ENCODE measurements at regions not wholly inside any gene's neighbourhood (a gene's known extent, or its start where the extent isn't known, plus 50 kb on each side); places are given as distances from the start of the nearest gene placed in this dataset.

DNA sequence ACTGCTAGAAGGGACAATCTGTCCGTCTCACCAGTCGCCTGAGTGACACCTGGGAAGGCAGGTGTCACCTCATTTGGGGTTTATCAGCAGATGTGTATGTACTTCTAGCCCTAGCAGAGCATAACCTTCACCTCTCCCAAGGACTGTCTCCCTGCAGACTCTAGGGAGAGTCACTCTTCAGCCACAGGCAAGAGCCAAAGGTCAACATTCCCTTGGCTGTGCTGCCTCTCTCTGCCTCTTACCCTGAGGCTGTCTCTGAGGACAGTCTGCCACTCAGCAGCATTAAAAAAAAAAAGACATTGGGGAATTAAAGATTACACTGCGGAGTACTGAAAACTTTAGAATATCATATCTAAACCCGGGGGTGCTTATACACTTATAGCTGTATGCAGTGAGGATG lies 377.7 kb upstream of the FZD8 start:
- Histone ChIP-seq H3K4me2 (ENCODE audit: low read length) (no peak overlapping the region), H3K9me3 (ENCODE audit: insufficient read depth, low read depth, low read length) (no peaks in the 10 kb centered on the region), H4K20me1 (ENCODE audit: insufficient read depth, low read length) (no peaks in the 10 kb centered on the region), H3K9ac (ENCODE audit: low read length) (no peak overlapping the region), H3K27me3 (ENCODE audit: insufficient read depth, low read length) (no peaks in the 10 kb centered on the region), H3K36me3 (ENCODE audit: insufficient read depth, low read length) (no peaks in the 10 kb centered on the region), H3K4me3 (ENCODE audit: insufficient read depth, low read depth, low read length) (no peak overlapping the region), H2AFZ (ENCODE audit: low read depth, low read length) (no peak overlapping the region), H3K27ac (ENCODE audit: low read depth, low read length) (no peak overlapping the region), H3K79me2 (ENCODE audit: insufficient read depth, low read length) (no peaks in the 10 kb centered on the region), H3K4me1 (ENCODE audit: insufficient read depth, low read length) (no peaks in the 10 kb centered on the region)
- Mint-ChIP-seq H3K4me3 (ENCODE audit: unreplicated experiment) (no peak overlapping the region), H3K27me3 (ENCODE audit: low read depth, unreplicated experiment) (no peaks in the 10 kb centered on the region), H3K4me1 (ENCODE audit: low read depth, unreplicated experiment) (peaks cover 17% of the 10 kb centered on the region), H3K36me3 (ENCODE audit: low read depth, unreplicated experiment) (no peaks in the 10 kb centered on the region), H3K27ac (ENCODE audit: unreplicated experiment) (no peak overlapping the region), H3K9me3 (ENCODE audit: unreplicated experiment) (peaks cover 2% of the 10 kb centered on the region)
- TF ChIP-seq EZH2 (IDR thresholded peaks at IDR 0.05; ENCODE audit: insufficient read depth, low read length), result no peak
- TF ChIP-seq, protein P1, sequence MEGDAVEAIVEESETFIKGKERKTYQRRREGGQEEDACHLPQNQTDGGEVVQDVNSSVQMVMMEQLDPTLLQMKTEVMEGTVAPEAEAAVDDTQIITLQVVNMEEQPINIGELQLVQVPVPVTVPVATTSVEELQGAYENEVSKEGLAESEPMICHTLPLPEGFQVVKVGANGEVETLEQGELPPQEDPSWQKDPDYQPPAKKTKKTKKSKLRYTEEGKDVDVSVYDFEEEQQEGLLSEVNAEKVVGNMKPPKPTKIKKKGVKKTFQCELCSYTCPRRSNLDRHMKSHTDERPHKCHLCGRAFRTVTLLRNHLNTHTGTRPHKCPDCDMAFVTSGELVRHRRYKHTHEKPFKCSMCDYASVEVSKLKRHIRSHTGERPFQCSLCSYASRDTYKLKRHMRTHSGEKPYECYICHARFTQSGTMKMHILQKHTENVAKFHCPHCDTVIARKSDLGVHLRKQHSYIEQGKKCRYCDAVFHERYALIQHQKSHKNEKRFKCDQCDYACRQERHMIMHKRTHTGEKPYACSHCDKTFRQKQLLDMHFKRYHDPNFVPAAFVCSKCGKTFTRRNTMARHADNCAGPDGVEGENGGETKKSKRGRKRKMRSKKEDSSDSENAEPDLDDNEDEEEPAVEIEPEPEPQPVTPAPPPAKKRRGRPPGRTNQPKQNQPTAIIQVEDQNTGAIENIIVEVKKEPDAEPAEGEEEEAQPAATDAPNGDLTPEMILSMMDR (IDR thresholded peaks at IDR 0.05; ENCODE audit: insufficient read depth, low read depth, low read length), result no peak
- FAIRE-seq (no peak), DNase-seq (ENCODE audit: low read depth) (no peak)

DNA sequence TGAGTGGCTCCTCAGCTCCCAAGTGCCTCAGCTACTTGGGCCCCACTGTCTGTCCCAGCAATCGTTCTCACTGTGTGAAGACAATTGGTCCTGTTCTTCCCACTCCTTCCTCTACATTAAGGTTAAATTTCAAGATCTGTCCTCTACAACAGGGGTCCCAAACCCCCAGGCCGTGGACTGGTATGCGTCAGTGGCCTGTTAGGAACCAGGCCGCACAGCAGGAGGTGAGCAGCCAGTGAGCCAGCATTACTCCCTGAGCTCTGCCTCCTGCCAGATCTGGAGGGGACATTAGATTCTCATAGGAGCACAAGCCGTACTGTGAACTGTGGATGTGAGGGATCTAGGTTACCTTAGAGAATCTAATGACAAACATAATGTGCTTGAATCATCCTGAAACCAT lies 376.9 kb upstream of the FZD8 start:
- no peak overlapping the region for H3K27ac ChIP-seq (ENCODE audit: low read depth, low read length)
- no peak overlapping the region for H3K27ac Mint-ChIP-seq (ENCODE audit: unreplicated experiment)
- no peak overlapping the region for H3K4me2 ChIP-seq (ENCODE audit: low read length)
- H3K27me3 ChIP-seq (ENCODE audit: insufficient read depth, low read length), result no peaks in the 10 kb centered on the region
- no peak overlapping the region for H3K4me3 ChIP-seq (ENCODE audit: insufficient read depth, low read depth, low read length)
- no peak overlapping the region for H3K9ac ChIP-seq (ENCODE audit: low read length)
- TF ChIP-seq EZH2 (IDR thresholded peaks at IDR 0.05; ENCODE audit: insufficient read depth, low read length), result no peak
- TF ChIP-seq, protein P1 (IDR thresholded peaks at IDR 0.05; ENCODE audit: insufficient read depth, low read depth, low read length), result no peak
- no peaks in the 10 kb centered on the region for H4K20me1 ChIP-seq (ENCODE audit: insufficient read depth, low read length)
- H2AFZ ChIP-seq (ENCODE audit: low read depth, low read length), result no peak overlapping the region
- peaks cover 2% of the 10 kb centered on the region for H3K9me3 Mint-ChIP-seq (ENCODE audit: unreplicated experiment)
- no peak overlapping the region for H3K4me3 Mint-ChIP-seq (ENCODE audit: unreplicated experiment)
- H3K36me3 Mint-ChIP-seq (ENCODE audit: low read depth, unreplicated experiment), result no peaks in the 10 kb centered on the region
- FAIRE-seq (no peak), DNase-seq (ENCODE audit: low read depth) (no peak)
- no peaks in the 10 kb centered on the region for H3K27me3 Mint-ChIP-seq (ENCODE audit: low read depth, unreplicated experiment)
- peaks cover 13% of the 10 kb centered on the region for H3K4me1 Mint-ChIP-seq (ENCODE audit: low read depth, unreplicated experiment)
- no peaks in the 10 kb centered on the region for H3K9me3 ChIP-seq (ENCODE audit: insufficient read depth, low read depth, low read length)
- H3K4me1 ChIP-seq (ENCODE audit: insufficient read depth, low read length), result no peaks in the 10 kb centered on the region
- H3K79me2 ChIP-seq (ENCODE audit: insufficient read depth, low read length), result no peaks in the 10 kb centered on the region
- H3K36me3 ChIP-seq (ENCODE audit: insufficient read depth, low read length), result no peaks in the 10 kb centered on the region

DNA sequence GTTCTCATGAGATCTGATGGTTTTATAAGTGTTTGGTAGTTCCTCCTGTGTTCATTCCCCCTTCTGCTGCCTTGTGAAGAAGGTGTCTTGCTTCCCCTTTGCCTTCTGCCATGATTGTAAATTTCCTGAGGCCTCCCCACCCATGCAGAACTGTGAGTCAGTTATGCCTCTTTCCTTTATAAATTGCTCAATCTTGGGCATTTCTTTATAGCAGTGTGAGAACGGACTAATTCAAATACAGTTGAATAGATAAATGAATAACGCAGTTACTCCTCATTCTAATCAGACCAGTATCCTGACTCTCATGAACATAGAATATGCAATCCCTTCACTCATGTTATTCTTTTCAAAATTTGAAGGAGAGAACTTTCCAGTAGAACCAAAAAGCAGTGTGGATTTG lies 375.0 kb upstream of the FZD8 start:
- no peak overlapping the region for H3K4me3 Mint-ChIP-seq (ENCODE audit: unreplicated experiment)
- Histone ChIP-seq H3K4me1 (ENCODE audit: insufficient read depth, low read length) (no peaks in the 10 kb centered on the region), H3K9ac (ENCODE audit: low read length) (no peak overlapping the region), H2AFZ (ENCODE audit: low read depth, low read length) (no peak overlapping the region), H4K20me1 (ENCODE audit: insufficient read depth, low read length) (no peaks in the 10 kb centered on the region), H3K4me3 (ENCODE audit: insufficient read depth, low read depth, low read length) (no peak overlapping the region), H3K79me2 (ENCODE audit: insufficient read depth, low read length) (no peaks in the 10 kb centered on the region), H3K27me3 (ENCODE audit: insufficient read depth, low read length) (no peaks in the 10 kb centered on the region), H3K4me2 (ENCODE audit: low read length) (no peak overlapping the region), H3K9me3 (ENCODE audit: insufficient read depth, low read depth, low read length) (no peaks in the 10 kb centered on the region), H3K27ac (ENCODE audit: low read depth, low read length) (no peak overlapping the region), H3K36me3 (ENCODE audit: insufficient read depth, low read length) (no peaks in the 10 kb centered on the region)
- FAIRE-seq (no peak), DNase-seq (ENCODE audit: low read depth) (no peak)
- TF ChIP-seq, protein P1 (IDR thresholded peaks at IDR 0.05; ENCODE audit: insufficient read depth, low read depth, low read length), result no peak
- no peak for TF ChIP-seq EZH2 (IDR thresholded peaks at IDR 0.05; ENCODE audit: insufficient read depth, low read length)
- H3K27me3 Mint-ChIP-seq (ENCODE audit: low read depth, unreplicated experiment), result no peaks in the 10 kb centered on the region
- H3K4me1 Mint-ChIP-seq (ENCODE audit: low read depth, unreplicated experiment), result peaks cover 7% of the 10 kb centered on the region
- no peak overlapping the region for H3K27ac Mint-ChIP-seq (ENCODE audit: unreplicated experiment)
- H3K9me3 Mint-ChIP-seq (ENCODE audit: unreplicated experiment), result no peaks in the 10 kb centered on the region
- no peaks in the 10 kb centered on the region for H3K36me3 Mint-ChIP-seq (ENCODE audit: low read depth, unreplicated experiment)

All from astrocyte (in vitro differentiated cells and primary cell).